COR-L47 (cell line): ENCODE measurements at regions not wholly inside any gene's neighbourhood (a gene's known extent, or its start where the extent isn't known, plus 50 kb on each side); places are given as distances from the start of the nearest gene placed in this dataset.

ENCODE experiments used
- DNase-seq: peaks from one replicate; lab custom pipeline; 2025; lab: John Stamatoyannopoulos, UW

DNA sequence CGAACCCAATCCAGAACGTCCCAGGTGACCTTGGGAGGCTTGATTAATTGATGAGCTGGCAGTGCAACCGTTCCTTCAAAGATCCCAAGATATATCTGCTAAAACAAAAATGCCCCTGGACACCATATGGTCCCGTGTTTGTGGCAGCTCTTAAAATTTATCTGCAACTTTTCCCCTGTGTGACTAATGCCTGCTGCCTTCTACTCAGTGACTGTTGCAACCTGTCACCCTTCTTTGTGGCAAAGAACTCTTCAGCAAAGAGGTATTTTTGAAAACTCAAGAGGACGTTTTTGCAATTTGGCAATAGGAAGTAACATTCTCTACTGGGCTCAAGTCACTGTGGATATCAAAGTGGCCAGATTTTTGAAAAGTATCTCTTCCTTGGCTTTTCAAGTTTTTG is 75.8 kb upstream of the SOD3 start:
- DNase-seq: no peak

DNA sequence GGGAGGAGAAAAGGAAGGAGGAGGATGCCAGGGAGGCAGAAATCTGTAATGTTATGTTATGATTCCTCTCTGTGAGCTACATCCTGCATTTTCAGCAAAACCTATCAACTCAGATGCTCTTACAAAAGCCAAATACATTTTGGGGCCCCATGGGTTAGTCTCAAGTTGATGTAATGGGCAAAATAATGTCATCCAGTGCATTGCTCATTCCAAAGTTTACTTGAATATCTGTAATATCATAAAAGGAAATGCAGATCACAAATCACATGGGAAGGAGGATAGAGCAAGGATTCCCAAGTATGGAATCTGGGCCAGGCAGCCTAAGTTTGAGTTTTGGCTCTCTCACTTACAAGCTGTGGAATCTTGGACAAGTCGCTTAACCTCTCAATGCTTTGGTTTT is 74.9 kb upstream of the SOD3 start:
- DNase-seq: no peak

DNA sequence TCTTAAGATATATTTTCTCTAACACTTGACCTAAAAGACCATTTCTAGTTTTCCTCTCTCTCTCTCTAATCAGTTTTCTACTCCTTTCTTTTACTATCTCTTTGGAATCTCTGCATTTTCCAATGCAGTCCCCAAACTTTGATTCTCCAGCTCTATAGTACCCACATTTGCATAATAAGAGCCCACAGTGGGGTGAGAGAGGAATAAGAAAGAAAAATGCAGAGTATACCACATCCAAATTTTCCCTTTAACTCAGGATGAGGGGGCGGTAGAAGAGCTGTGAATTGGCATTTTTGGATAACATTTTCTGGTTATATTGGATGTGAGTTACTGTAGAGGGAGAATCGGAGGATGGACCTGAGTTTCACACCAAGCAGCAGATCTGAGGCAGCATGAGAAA is 74.4 kb upstream of the SOD3 start:
- DNase-seq: no peak

DNA sequence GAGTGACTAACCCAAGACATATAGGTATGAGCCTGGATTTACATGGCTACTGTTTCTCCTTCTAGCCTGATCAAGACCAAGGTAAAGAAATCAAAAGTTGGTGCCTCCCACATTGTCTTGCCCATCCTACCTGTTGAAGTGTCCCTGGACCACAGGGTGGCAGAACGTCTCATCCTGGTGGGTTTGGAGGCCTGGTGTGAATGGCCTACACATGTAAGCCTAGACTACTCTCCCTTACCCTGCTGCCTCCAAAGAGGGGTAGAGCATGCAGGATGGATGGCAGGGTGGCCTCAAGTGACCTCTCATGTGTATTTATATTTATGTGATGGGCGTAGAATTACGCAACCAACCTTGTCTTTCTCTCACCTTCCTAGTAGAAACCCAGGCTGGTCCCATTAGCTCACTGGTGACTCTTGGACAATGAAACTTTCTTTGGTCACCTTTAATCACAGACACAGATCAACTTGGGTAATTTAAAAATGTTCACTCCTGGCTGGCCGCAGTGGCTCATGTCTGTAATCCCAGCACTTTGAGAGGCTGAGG is 73.3 kb upstream of the SOD3 start:
- no peak for DNase-seq

DNA sequence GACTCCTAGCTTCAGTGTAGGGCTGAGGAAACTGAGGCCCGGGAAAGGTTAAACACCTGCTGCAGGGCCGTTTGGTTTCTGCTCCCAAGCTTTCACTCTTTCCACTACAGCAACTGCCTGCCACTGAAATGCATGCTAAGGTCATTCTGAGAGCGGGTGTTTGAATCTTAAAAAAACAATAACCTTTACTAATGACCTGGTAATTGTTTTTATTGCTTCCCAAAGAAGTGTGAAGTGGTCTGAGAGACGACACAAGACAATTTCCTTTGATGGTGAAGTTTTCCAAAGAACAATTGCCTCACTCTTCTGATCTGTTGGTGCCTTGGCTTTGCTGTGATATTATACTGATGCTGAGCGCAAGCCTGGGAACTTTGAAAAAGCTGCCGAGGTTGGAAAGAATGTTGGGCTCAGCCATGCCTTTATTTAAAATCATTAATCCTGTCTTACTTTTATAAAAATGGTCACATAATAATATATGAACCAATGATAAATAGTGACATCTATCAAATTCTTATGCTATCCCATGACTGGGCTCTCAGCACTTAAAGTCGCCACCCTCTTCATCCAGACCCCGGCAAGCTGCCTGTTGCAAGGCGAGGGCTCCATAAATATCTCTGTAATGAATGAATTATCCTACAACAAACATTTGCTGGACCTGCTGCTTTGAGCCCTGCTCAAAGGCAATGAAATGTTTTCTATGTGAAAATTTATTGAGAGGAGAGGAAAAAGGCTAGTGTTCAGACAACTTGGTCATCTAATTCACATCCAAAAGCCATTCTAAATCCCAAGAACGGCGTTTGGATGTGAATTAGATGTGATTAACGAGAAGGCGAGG is 67.8 kb upstream of the SOD3 start:
- no peak for DNase-seq

DNA sequence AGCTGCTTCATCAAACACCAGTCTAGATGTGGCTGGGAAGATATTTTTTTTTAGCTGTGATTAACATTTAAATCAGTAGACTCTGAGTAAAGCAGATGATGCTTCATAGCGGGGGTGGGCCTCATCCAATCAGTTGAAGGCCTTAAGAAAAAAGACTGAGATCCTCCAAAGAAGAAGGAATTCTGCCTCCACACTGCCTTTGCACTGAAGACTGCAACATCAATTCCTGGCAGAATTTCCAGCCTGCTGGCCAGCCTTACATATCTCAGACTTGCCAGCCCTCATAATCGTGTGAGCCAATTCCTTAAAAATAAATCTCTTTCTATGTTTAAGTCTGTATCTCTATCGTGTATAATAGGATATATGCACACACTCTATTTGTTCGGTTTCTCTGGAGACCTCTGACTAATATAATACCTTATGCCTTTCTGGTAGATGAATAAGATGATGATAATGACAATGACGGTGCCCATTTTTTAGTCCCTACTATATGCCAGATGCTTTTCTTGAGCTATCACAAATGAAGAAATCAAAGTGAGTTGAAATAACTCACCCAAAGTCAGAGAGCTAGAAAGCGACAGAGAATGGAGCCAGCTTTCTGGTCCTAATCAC is 66.1 kb upstream of the SOD3 start:
- no peak for DNase-seq

DNA sequence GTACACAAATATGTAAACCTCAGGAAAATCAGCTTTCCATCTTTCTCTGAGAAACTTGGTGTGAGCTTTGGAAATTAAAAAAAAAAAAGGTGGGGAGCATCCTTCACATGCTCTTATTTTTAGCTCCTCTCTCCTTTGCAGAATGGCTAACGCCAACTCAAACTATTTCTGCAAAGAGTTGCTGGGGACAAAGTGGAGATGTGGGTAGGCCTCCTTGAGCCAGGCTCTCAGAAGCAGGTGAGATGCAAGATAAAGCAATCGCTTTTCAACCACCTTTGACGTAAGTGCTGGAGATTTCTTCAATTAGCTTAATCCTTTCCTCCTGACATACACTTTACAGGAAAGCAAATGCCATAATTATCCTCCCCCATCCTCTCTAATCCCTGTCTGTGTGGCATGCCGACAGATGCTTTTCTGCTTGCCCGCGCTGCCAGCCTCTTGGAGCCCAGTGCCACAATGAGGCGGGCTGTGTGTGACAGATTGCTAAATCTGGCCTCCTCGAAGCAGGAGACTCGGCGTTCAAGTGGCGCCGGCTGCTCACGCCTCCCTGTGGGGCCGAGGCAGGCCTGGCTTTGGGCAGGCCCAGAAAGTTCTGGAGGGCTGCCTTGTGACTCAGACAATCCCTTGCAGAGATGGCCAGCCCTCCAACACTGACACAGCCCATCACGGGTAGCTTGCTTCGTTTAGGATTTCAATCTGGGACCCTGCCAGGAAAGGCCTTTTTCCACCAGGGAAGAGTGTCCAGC is 64.9 kb upstream of the SOD3 start:
- no peak for DNase-seq

DNA sequence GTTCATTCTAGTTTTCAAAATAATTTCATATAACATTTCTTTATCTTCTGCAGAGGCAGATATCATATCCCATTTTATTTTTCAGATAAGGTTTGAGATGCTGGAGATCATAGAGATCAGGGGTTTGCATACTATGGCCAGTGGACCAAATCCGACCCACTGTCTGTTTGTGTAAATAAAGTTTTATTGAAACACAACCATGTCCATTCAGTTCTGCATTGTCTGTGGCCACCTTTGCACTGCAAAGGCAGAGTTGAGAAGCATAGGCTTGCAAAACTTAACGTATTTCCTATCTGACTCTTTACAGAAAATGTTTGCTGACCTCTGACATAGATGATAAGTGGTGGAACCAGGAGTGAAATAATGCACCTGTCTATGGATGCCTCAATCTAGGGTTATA is 63.9 kb upstream of the SOD3 start:
- no peak for DNase-seq

DNA sequence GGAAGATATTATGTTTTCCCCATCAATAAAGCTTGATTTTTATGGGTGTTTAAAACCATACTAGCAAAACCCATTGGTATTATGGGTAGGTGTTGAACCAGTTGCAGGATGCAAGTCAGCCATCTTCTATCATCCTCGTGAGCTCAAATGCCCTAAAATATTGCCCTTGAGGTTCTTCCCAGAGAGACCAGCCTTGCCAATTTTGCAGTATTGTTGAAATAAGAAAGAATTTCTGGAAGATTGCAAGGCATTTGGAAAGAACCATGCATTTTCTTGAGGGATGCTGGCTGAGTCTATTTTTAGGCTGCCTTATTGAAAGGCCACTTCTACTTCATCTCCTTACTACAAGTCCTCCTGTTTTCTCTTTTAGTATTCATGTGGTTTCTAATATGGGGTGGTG is 60.9 kb upstream of the SOD3 start:
- no peak for DNase-seq

DNA sequence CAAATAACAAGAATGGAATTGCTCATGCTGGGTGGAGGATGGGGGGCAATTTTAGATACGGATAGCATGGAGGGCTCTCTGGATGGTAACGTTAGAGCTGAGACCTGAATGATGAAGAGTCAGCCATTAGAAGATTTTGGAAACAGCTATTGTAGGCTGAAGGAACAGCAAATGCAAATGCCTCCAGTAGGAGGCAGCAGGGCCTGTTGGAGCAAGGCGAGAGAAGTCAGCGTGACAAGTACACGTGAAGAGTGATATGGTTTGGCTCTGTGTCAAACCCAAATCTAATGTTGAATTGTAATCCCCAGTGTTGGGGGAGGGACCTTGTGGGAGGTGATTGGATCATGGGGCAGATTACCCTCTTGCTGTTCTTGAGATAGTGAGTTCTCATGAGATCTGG is 59.3 kb upstream of the SOD3 start:
- no peak for DNase-seq

DNA sequence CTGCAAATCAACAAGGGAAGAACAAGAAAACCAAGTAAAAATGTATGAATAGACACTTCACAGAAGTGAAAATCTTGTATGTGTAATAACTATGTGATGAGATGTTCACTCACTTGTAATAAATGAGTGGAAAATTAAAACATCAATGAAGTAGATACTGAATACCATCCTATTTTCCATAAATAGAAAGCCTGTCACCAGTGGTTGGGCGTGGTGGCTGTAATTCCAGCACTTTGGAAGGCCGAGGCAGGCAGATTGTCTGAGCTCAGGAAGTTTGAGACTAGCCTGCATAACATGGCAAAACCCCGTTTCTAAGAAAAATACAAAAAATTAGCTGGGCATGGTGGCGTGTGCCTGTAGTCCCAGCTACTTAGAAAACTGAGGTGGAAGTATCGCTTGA is 53.5 kb upstream of the SOD3 start:
- DNase-seq: no peak

DNA sequence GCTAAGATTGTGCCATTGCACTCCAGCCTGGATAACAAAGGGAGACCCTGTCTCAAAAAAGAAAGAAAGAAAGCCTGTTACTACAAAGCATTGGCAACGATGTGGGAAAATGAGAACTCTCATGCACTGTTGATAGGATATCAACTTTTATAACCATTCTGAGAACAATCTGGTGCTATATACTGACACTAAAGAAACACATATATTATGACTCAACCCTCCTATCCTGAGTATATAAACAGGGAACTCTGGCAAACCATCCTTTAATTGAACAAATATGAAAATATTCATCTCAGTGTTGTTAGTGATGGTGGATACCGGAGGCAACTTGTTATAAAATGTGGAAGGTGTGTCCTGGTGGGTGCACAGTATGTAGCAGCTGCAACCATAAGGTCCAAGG is 53.0 kb upstream of the SOD3 start:
- no peak for DNase-seq

DNA sequence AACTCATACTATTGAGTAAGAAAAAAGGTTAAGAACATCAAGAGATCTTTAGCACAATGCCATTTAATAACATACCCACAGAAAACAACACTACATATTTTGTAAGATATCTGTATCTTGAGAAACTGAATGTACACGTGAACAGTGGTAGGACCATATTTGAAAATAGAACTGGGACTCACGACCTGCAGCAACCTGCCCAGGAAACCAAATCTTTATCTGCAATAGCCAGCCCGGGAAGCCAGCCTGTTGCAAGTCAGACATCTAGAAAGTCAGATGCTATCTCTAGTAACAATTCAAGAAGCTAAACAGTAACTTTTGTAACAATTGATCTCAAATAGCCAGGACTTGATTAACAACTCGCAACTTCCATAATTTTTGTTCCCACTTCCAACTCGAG is 52.6 kb upstream of the SOD3 start:
- DNase-seq: no peak

DNA sequence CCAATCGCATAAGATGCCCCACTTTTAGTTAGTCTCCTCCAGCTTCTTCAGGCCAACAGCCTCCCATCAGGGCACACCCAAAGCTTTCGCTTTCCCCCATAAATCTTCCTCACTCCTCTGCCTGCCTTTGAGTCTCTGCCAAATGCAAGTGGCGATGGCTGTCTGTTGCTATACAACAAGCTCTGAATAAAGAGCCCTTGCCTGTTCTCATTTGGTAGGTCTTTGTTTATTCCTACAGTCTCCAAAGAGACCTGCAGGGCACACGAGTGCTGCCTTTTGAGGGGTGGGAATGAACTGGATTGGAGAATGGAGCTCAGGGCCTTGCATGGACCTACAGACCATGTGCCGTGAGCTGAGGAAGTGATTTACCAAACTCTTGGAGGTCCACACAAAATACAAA is 52.2 kb upstream of the SOD3 start:
- DNase-seq: no peak

DNA sequence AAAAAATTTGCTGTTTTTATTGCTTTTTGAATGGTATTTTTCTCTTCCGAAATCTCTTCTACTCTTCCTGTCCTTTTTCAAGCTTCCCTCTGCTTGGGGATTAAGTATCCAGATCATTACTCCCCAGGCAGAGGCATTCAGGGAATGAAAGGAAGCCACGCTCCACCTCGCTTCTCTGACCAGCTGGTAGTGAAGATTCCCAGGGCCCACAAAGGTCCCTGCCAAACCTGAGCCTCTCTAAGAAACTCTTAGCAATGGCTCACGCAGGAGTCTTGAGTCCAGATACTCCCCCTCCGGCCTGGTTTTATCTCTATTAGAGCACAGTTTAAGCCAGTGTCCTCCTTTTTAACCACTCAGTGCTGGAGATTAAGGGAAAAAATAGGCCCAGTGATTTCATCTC is 51.4 kb upstream of the SOD3 start:
- no peak for DNase-seq

DNA sequence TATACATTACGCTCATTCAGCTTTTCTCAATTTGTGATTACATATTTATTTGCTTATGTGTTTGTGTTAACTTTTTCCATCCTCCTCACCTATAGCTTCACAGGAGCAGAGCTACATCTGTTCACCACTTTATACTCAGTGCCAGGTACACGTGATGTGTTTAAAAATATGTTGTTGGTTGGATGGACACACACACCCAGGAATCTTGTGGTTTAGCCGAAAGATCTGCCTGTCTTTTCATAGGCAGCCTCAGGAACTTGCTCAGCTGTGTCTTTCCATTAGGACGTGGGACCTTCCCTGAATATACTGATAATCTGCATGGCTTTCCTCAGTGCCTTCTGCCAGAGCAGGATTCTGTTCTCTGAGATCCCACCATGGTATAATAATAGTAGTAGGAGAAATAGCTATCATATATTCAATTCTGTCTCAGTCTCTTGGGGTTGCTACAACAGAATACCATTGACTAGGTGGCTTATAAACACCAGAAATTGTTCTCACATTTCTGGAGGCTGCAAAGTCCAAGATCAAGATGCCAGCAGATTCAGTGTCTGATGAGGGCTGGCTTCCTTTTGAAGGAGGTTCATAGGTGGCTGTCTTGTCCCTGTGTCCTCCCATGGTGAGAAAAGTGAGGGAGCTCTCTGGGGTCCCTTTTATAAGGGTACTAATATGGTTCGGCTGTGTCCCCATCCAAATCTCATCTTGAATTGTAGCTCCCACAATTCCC is 50.0 kb upstream of the SOD3 start:
- DNase-seq: no peak
